ENCODE measurements at regions not wholly inside any gene's neighbourhood (a gene's known extent, or its start where the extent isn't known, plus 50 kb on each side); places are given as distances from the start of the nearest gene placed in this dataset.

DNA sequence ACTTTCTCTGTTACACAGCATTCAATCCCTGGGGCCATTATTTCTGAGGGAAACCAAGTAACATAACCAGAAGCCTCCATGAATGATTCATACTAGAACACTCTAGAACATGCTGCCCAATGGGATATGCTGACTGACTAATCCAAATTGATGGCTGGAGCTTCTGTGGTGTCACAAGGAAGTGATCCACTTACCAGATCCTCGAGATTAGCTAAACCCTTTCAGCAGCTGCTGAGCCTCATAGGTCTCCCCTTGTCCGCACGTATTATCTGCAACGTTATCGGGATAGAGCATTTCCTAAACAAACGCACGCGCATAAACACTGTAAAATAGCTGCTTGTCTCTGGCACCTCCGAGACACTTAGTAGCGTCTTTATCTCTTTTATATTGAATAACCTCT is 61.2 kb upstream of the PROK2 start:
- TF ChIP-seq, protein P1, sequence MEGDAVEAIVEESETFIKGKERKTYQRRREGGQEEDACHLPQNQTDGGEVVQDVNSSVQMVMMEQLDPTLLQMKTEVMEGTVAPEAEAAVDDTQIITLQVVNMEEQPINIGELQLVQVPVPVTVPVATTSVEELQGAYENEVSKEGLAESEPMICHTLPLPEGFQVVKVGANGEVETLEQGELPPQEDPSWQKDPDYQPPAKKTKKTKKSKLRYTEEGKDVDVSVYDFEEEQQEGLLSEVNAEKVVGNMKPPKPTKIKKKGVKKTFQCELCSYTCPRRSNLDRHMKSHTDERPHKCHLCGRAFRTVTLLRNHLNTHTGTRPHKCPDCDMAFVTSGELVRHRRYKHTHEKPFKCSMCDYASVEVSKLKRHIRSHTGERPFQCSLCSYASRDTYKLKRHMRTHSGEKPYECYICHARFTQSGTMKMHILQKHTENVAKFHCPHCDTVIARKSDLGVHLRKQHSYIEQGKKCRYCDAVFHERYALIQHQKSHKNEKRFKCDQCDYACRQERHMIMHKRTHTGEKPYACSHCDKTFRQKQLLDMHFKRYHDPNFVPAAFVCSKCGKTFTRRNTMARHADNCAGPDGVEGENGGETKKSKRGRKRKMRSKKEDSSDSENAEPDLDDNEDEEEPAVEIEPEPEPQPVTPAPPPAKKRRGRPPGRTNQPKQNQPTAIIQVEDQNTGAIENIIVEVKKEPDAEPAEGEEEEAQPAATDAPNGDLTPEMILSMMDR (IDR thresholded peaks at IDR 0.05): no peak
- TF ChIP-seq POLR2A (IDR thresholded peaks at IDR 0.05): no peak
